Upper lobe of left lung (tissue), 4 donors: ENCODE measurements at regions not wholly inside any gene's neighbourhood (a gene's known extent, or its start where the extent isn't known, plus 50 kb on each side); places are given as distances from the start of the nearest gene placed in this dataset.
A peak's percentile ranks its signal among the peaks of the same experiment; 100 is the strongest.

Source experiments
- CTCF ChIP-seq, 6 experiments: fragments of 450-650 bp in 4 of 6; fragments of 200-600 bp in 2 of 6; sonication (generic) in 2 of 6; IDR thresholded peaks; one replicate each; pipeline ENCODE4 v1.5.1; 2016 to 2019; ENCODE audit warnings: antibody characterized with exemption in 6 of 6
- EP300 ChIP-seq, 4 donors: sonication (generic); formaldehyde crosslinking; IDR thresholded peaks; one replicate each; pipeline ENCODE4 v1.5.1; 2017; ENCODE audit warnings: antibody characterized with exemption in 4 of 4, control low read depth in 2 of 4

DNA sequence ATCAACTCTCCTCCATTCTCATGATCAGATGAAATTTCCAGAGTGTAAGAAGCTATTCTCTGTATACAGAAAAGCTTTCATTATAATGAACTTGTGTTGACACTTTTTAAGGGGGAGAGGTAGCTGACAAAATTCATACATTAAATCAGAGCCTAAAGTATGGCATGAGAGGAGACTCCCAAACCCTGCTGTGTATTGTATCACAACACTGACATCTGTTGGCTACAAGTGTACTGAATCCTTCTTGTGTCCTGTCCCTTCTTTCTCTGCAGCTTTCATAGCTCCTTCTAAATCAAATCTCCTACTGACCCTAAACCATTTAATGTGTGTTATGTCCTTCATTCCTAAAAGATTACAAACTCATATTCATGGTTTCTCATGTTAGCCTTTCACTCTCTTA is 70.9 kb downstream of the GCC1 start:
- TF ChIP-seq EP300 (IDR thresholded peaks at IDR 0.05) (no peak), CTCF (IDR thresholded peaks at IDR 0.05) (peak in 2 of 6 experiments; percentile 27)
